ENCODE measurements at regions not wholly inside any gene's neighbourhood (a gene's known extent, or its start where the extent isn't known, plus 50 kb on each side); places are given as distances from the start of the nearest gene placed in this dataset.
"Not testable (repeated sequence)": the region's sequence is repeated elsewhere in the genome, so short reads cannot be mapped to it uniquely, and the experiment has no call there.

DNA sequence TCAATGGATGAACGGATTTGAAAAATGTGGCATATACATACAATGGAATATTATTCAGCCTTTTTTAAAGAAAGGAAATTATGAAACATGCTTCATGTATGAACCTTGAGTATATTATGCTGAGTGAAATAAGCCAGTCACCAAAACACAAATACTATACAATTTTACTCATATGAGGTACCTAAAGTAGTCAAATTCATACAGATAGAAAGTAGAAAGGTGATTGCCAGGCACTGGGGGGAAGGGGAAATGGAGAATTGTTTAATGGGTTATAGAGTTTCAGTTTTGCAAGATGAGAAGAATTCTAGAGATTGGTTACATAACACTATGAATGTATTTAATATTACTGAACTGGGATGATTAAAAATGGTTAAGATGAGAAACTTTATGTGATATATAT is 171.4 kb downstream of the TMTC3 start:
- DNase-seq: no peak

- DNase-seq: no peak
These were observed 172.6 kb downstream of the TMTC3 start for GRCh38 chr12:88314706-88315105.

GRCh38 chr12:88318726-88319125 is 176.6 kb downstream of the TMTC3 start:
- DNase-seq: no peak

DNA sequence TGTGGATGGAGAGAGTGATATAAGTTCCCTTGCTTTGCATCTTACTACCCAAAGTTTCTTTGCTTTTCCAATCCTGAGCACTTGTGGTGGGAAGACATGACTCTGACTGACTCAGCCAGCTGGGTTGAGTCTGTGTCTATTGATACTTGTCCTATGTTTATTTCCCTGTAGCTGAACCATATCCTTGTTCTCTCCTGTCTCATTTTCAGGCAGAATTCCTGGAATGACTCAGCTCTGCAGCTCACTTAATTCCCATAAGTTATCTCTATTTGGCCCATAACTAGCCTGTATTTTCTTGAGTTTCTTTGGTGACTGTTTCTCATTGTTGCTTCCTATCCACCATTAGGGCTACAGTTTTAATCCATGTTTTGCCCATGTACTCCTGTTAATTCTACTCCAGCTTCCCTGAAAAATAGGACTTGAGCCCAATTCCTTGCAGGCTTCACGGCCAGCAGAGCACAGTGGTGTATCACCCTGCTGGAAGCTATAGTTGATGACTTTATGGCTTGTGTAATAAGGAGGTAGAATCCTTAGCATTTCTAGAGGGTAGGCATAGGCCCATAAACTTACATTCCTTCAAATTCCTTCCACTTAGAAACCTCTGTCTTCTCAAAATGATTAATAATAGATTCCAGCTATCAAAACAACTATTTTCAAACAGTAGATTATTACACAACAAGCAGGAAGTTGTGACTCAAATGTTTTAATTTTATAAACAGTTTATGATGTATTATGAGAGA is 183.1 kb downstream of the TMTC3 start:
- DNase-seq: no peak

- DNase-seq: no peak
These were observed 183.7 kb downstream of the TMTC3 start for GRCh38 chr12:88325816-88326189.

GRCh38 chr12:88327276-88327675 is 185.2 kb downstream of the TMTC3 start:
- DNase-seq: peak in 1 of 2 donors; percentile 20

GRCh38 chr12:88328090-88328489 is 186.0 kb downstream of the TMTC3 start:
- no peak for DNase-seq

GRCh38 chr12:88329833-88330232 is 187.7 kb downstream of the TMTC3 start:
- no peak for DNase-seq

GRCh38 chr12:88334271-88334670 is 192.2 kb downstream of the TMTC3 start:
- no peak for DNase-seq

DNA sequence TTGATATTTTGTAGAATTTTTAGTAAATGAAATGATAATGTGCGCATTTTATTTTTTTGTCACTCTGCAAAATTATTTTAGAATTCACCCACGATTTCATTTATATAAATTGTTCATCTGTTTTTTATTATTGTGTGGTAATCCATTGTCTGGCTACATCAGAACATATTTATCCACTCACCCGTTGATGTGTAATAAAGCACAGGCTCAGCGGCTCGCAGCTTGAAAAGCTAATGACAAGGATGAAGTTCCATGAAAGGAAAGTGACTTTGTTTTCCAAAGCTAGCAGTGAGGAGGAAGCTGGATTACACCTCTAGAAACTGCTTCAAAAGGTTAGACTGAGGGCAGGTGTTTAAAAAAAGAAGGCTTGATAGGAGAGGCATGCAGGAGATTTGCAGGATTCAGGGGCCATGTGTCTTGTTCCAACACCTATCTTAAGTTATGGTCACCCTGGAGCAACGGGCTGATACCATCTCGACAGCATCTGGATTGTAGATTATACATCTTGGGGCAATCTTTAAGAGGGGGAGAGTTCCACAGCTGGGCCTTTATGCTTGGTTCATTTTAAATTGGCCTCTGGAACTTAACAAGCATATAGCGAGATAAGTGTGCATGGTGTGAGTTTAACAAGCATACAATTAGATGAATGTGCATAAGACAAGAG is 194.1 kb downstream of the TMTC3 start:
- DNase-seq: no peak

DNA sequence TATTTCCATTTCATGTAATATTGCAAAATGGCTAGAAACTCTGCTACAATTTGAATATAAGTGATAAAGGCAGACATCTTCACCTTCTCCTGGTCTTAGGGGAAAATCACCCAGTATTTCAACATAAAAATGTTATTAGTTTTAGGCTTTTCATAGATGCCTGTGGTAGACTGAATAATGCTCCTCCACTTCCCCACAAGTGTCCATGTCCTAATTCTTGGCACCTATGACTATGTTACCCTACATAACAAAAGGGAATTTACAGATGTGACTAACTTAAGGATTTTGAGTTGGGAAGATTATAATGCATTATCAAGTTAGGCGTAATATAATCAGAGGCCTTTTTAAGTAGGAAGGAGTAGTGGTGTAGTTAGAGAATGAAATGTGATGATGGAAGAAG is 196.4 kb downstream of the TMTC3 start:
- DNase-seq: no peak

GRCh38 chr12:88339254-88339949 is 197.3 kb downstream of the TMTC3 start:
- no peak for DNase-seq

GRCh38 chr12:88339966-88340365 is 197.9 kb downstream of the TMTC3 start:
- no peak for DNase-seq

- DNase-seq: no peak
These were observed 200.2 kb downstream of the TMTC3 start for GRCh38 chr12:88342251-88342806.

- DNase-seq: no peak
These were observed 209.0 kb downstream of the TMTC3 start for GRCh38 chr12:88351146-88351545.

GRCh38 chr12:88354691-88355090 is 212.6 kb downstream of the TMTC3 start:
- no peak for DNase-seq

DNA sequence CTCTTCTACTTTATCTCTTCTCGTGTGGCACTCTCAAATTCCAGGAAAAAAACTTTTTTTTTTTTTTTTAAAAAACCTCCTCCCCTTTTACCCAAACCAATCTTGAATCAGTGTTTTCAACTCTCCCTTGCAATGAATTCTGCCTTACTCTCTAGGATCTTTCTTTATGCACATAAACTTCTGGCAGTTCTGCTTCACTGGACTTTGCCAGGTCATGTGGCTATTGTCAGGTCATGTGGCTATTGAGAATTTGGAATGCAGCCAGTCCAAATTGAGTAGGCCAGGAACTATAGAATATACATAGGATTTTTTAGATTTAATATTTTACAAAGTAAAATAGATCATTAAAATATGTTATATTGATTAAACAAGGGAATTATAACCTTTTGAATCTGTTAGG is 218.2 kb downstream of the TMTC3 start:
- no peak for DNase-seq

GRCh38 chr12:88361493-88361892 is 218.8 kb downstream of the KITLG start:
- DNase-seq: no peak

DNA sequence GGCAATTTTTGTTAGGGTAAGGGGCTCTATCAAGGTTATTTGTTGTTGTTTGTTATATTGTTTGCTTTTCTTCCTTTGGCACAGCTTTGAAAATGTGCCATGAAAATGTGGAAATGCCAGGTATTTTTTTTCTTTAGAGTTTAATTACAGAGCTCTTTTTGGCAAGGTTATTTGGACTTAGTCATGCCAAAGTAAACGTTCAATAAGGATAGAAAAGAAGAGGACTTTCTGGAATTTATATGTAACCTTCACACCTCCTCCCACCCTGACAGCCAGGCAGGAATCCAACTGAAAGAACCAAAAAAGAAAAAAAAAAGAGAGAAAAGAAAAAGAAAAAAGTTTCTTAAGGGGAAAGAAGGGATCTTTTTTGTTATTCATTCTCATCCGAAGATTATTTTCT is 217.8 kb downstream of the KITLG start:
- no peak for DNase-seq

DNA sequence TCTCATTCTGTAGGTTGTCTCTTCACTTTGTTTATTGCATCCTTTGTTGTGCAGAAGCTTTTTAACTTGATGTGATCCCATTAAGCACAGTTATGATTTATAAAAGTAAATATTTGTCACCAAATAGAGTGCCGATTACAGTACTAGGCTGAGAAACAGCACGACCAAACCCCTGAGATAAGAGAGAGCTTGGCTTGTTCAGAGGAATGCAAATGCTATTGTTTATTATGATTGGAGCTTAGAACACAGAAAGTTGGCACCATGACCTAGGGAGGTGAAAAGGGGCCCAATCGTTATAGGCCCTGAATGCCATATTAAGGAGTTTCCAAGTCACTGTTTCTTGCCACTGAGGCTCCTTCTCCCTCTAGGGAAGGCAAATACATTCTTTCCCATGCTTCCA is 214.9 kb downstream of the KITLG start:
- DNase-seq: no peak

GRCh38 chr12:88366101-88366500 is 214.2 kb downstream of the KITLG start:
- no peak for DNase-seq

- peak in 1 of 2 donors; percentile 21 for DNase-seq
These were observed 213.0 kb downstream of the KITLG start for GRCh38 chr12:88367231-88367630.

DNA sequence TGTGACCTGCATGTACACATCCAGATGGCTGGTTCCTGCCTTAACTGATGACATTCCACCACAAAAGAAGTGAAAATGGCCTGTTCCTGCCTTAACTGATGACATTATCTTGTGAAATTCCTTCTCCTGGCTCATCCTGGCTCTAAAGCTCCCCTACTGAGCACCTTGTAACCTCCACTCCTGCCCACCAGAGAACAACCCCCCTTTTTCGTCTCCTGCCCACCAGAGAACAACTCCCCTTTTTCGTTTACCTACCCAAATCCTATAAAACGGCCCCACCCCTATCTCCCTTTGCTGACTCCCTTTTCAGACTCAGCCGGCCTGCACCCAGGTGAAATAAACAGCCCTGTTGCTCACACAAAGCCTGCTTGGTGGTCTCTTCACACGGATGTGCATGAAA is 212.2 kb downstream of the KITLG start:
- not testable (repeated sequence) for DNase-seq

All from inflammatory macrophage (primary cell).